BJ (cell line): ENCODE measurements at regions not wholly inside any gene's neighbourhood (a gene's known extent, or its start where the extent isn't known, plus 50 kb on each side); places are given as distances from the start of the nearest gene placed in this dataset.

Experiments used
- CTCF ChIA-PET: fragments of 350-600 bp; formaldehyde crosslinking; extraction: SDS; loops from one replicate; lab custom pipeline; 2021; ENCODE audit warnings: antibody characterized with exemption, inconsistent platforms; lab: Yijun Ruan, JAX
- POLR2A ChIA-PET: fragments of 300-600 bp; sonication (Branson Sonifier 250); formaldehyde crosslinking; extraction: SDS; loops from one replicate; lab custom pipeline; 2021; ENCODE audit warnings: antibody characterized with exemption; lab: Charles Lee
- DNase-seq: peaks from one replicate; pipeline ENCODE4 v3.0.0-alpha.2; 2011; ENCODE audit warnings: low read depth
- H3K27me3 ChIP-seq: 2 replicates; pipeline ENCODE4 v1.6.0; 2011; ENCODE audit warnings: low read length; ENCODE audit not compliant: control insufficient read depth, insufficient read depth
- H3K36me3 ChIP-seq: 2 replicates; pipeline ENCODE4 v1.5.1; 2011; ENCODE audit warnings: low read length; ENCODE audit not compliant: control insufficient read depth, insufficient read depth
- H3K4me3 ChIP-seq: 2 replicates; pipeline ENCODE4 v1.5.1; 2011; ENCODE audit warnings: low read depth, mild to moderate bottlenecking, control low read depth, low read length
- CTCF ChIP-seq: IDR thresholded peaks from 2 replicates; pipeline ENCODE4 v1.5.1; 2011; ENCODE audit warnings: low read depth, mild to moderate bottlenecking, control low read depth, inconsistent platforms, low read length, moderate library complexity; ENCODE audit not compliant: insufficient read depth

- DNase-seq: no peak
- CTCF ChIA-PET: no interaction called here
- no peak overlapping the region for H3K4me3 ChIP-seq
- H3K36me3 ChIP-seq: no peaks in the 10 kb centered on the region
- POLR2A ChIA-PET: no interaction called here
- TF ChIP-seq CTCF: no peak
- no peaks in the 10 kb centered on the region for H3K27me3 ChIP-seq
These were observed 265.9 kb upstream of the SLC24A2 start for GRCh38 chr9:20054734-20055133.

- no peak for TF ChIP-seq CTCF
- POLR2A ChIA-PET: no interaction called here
- Histone ChIP-seq H3K4me3 (no peak overlapping the region), H3K27me3 (no peaks in the 10 kb centered on the region), H3K36me3 (no peaks in the 10 kb centered on the region)
- no peak for DNase-seq
- CTCF ChIA-PET: no interaction called here
These were observed 260.1 kb upstream of the SLC24A2 start for GRCh38 chr9:20048985-20049384.

GRCh38 chr9:20048437-20048836 is 259.6 kb upstream of the SLC24A2 start:
- H3K36me3 ChIP-seq: no peaks in the 10 kb centered on the region
- ChIA-PET CTCF (no interaction called here), POLR2A (no interaction called here)
- no peaks in the 10 kb centered on the region for H3K27me3 ChIP-seq
- no peak for TF ChIP-seq CTCF
- H3K4me3 ChIP-seq: no peak overlapping the region
- DNase-seq: no peak

GRCh38 chr9:20044686-20045085 is 255.8 kb upstream of the SLC24A2 start:
- no peak for TF ChIP-seq CTCF
- no peak overlapping the region for H3K4me3 ChIP-seq
- no peak for DNase-seq
- H3K36me3 ChIP-seq: no peaks in the 10 kb centered on the region
- CTCF ChIA-PET: interaction anchor here (1.0 kb wide), 1 partner anchor 10 kb away, joined by 3 read pairs; no protein-coding TSS in a partner anchor
- POLR2A ChIA-PET: no interaction called here
- H3K27me3 ChIP-seq: no peaks in the 10 kb centered on the region

- ChIA-PET POLR2A (no interaction called here), CTCF (no interaction called here)
- TF ChIP-seq CTCF: no peak
- H3K27me3 ChIP-seq: no peaks in the 10 kb centered on the region
- no peaks in the 10 kb centered on the region for H3K36me3 ChIP-seq
- H3K4me3 ChIP-seq: no peak overlapping the region
- DNase-seq: no peak
These were observed 254.6 kb upstream of the SLC24A2 start for GRCh38 chr9:20043461-20043860.
